ENCODE measurements at regions not wholly inside any gene's neighbourhood (a gene's known extent, or its start where the extent isn't known, plus 50 kb on each side); places are given as distances from the start of the nearest gene placed in this dataset.
A peak's percentile ranks its signal among the peaks of the same experiment; 100 is the strongest.

GRCh38 chr5:74250304-74251102, 390.0 kb downstream of the ENC1 start:
- no peak for DNase-seq

GRCh38 chr5:74248576-74248975, 392.0 kb downstream of the ENC1 start:
- DNase-seq = no peak

- DNase-seq = no peak
These were observed 396.1 kb downstream of the ENC1 start for GRCh38 chr5:74244406-74244805.

GRCh38 chr5:74243634-74244033, 396.9 kb downstream of the ENC1 start:
- peak; percentile 64 for DNase-seq

GRCh38 chr5:74242516-74242915, 398.0 kb downstream of the ENC1 start:
- no peak for DNase-seq

GRCh38 chr5:74241751-74242140, 398.8 kb downstream of the ENC1 start:
- DNase-seq = no peak

- DNase-seq = no peak
These were observed 399.5 kb downstream of the ENC1 start for GRCh38 chr5:74240783-74241750.

- DNase-seq = no peak
These were observed 401.3 kb downstream of the ENC1 start for GRCh38 chr5:74239261-74239660.

GRCh38 chr5:74237571-74238145, 402.9 kb downstream of the ENC1 start:
- no peak for DNase-seq

GRCh38 chr5:74235552-74235951, 405.0 kb downstream of the ENC1 start:
- no peak for DNase-seq

- no peak for DNase-seq
These were observed 407.0 kb downstream of the ENC1 start for GRCh38 chr5:74233571-74233970.

- no peak for DNase-seq
These were observed 407.4 kb downstream of the ENC1 start for GRCh38 chr5:74233091-74233490.

- DNase-seq = no peak
These were observed 408.3 kb downstream of the ENC1 start for GRCh38 chr5:74232276-74232675.

- DNase-seq = no peak
These were observed 408.8 kb downstream of the ENC1 start for GRCh38 chr5:74231697-74232096.

GRCh38 chr5:74226716-74227485, 413.6 kb downstream of the ENC1 start:
- peak; percentile 99 for DNase-seq

GRCh38 chr5:74225587-74225986, 414.9 kb downstream of the ENC1 start:
- DNase-seq = no peak

- peak; percentile 83 for DNase-seq
These were observed 416.2 kb downstream of the ENC1 start for GRCh38 chr5:74224331-74224730.

GRCh38 chr5:74222806-74223205, 417.7 kb downstream of the ENC1 start:
- no peak for DNase-seq

GRCh38 chr5:74221413-74221812, 419.1 kb downstream of the ENC1 start:
- no peak for DNase-seq

GRCh38 chr5:74216012-74216411, 424.5 kb downstream of the ENC1 start:
- no peak for DNase-seq

GRCh38 chr5:74212336-74212735, 428.2 kb downstream of the ENC1 start:
- no peak for DNase-seq

GRCh38 chr5:74209571-74209970, 431.0 kb downstream of the ENC1 start:
- no peak for DNase-seq
